ENCODE measurements at regions not wholly inside any gene's neighbourhood (a gene's known extent, or its start where the extent isn't known, plus 50 kb on each side); places are given as distances from the start of the nearest gene placed in this dataset.

DNA sequence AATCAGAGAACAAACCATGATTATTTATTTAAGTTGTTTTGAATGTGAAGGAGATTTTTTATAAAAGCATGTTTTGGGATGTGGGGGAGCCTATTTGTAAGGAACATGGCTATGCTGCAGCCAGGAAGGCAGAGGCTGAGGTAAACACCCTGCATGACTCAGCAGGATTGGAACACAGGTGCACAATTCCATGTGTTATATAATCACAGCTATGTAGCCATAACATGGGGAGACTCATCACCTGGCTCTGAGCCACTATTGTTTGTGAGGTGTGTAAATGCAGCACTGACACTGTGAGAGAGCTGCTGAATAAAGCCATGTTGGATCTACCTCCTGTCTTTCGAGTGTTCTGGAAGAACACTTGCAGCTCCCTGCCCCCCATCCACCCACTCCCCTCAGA, 1009.8 kb downstream of the DNAH5 start:
- TF ChIP-seq EZH2 (IDR thresholded peaks at IDR 0.05; ENCODE audit: borderline replicate concordance) (no peak), EZH2phosphoT487 (IDR thresholded peaks at IDR 0.05; ENCODE audit: low read depth, severe bottlenecking, unreplicated experiment) (no peak)
- TF ChIP-seq, protein P1, sequence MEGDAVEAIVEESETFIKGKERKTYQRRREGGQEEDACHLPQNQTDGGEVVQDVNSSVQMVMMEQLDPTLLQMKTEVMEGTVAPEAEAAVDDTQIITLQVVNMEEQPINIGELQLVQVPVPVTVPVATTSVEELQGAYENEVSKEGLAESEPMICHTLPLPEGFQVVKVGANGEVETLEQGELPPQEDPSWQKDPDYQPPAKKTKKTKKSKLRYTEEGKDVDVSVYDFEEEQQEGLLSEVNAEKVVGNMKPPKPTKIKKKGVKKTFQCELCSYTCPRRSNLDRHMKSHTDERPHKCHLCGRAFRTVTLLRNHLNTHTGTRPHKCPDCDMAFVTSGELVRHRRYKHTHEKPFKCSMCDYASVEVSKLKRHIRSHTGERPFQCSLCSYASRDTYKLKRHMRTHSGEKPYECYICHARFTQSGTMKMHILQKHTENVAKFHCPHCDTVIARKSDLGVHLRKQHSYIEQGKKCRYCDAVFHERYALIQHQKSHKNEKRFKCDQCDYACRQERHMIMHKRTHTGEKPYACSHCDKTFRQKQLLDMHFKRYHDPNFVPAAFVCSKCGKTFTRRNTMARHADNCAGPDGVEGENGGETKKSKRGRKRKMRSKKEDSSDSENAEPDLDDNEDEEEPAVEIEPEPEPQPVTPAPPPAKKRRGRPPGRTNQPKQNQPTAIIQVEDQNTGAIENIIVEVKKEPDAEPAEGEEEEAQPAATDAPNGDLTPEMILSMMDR (IDR thresholded peaks at IDR 0.05; ENCODE audit: poor library complexity) = no peak

All from hepatocyte (in vitro differentiated cells).